Spinal cord (tissue), 9 donors: ENCODE measurements at regions not wholly inside any gene's neighbourhood (a gene's known extent, or its start where the extent isn't known, plus 50 kb on each side); places are given as distances from the start of the nearest gene placed in this dataset.
A peak's percentile ranks its signal among the peaks of the same experiment; 100 is the strongest.

Source experiments
- DNase-seq, 6 donors: peaks; one replicate each; pipeline versions ENCODE4 v3.0.0 to v3.0.0-alpha.2; 2013 to 2015; ENCODE audit warnings: low spot score in 6 of 6, low read depth in 4 of 6
- H3K27ac ChIP-seq: one replicate; pipeline ENCODE4 v1.5.1; 2013; ENCODE audit warnings: low read depth, low read length, control low read depth
- H3K27me3 ChIP-seq: one replicate; pipeline ENCODE4 v1.6.1; 2013; ENCODE audit warnings: low read length; ENCODE audit not compliant: control insufficient read depth, insufficient read depth
- H3K36me3 ChIP-seq: one replicate; pipeline ENCODE4 v1.6.1; 2013; ENCODE audit warnings: low read length; ENCODE audit not compliant: control insufficient read depth, insufficient read depth
- H3K4me1 ChIP-seq: one replicate; pipeline ENCODE4 v1.6.1; 2013; ENCODE audit warnings: low read length; ENCODE audit not compliant: control insufficient read depth, insufficient read depth
- H3K4me3 ChIP-seq: one replicate; pipeline ENCODE4 v1.5.1; 2013; ENCODE audit warnings: low read depth, low read length, control low read depth
- H3K9me3 ChIP-seq: one replicate; pipeline ENCODE4 v1.6.1; 2013; ENCODE audit warnings: low read length; ENCODE audit not compliant: control insufficient read depth, insufficient read depth
- WGBS: methylation state at CpG from one replicate; pipeline ENCODE4 v1.1.5; 2013; ENCODE audit warnings: missing lambda C conversion rate; ENCODE audit not compliant: insufficient coverage; 5-methylcytosine and 5-hydroxymethylcytosine counted together
- donor health status: healthy.

GRCh38 chr5:61215996-61216395, 53.7 kb upstream of the SMIM15 start:
- H3K27ac ChIP-seq, result no peak overlapping the region
- DNase-seq, result peak in 2 of 6 donors; percentile 16 to 38
- H3K27me3 ChIP-seq, result no peaks in the 10 kb centered on the region
- no peaks in the 10 kb centered on the region for H3K9me3 ChIP-seq
- no peak overlapping the region for H3K4me3 ChIP-seq
- 25% methylated on average over 2 of the region's 3 CpGs for WGBS
- no peaks in the 10 kb centered on the region for H3K36me3 ChIP-seq
- peaks cover 4% of the 10 kb centered on the region for H3K4me1 ChIP-seq

DNA sequence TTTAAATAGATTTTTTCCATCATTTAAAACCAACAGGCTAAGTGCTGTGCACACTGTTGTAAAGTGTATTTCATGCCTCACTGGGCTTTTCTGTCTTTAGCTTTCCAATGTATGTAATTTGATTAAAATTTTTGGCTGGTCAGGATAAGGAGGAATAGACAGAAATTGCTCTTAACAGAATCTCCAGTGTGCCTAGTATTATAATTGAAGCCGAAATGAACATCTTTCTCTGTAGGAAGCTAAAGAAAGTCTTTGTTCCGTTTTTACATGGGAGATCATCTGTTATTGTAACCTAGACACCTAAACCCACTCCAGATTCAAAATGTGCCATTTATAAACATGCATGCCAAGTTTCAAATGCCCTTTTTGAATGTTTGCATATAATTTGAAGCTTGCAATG, 54.5 kb upstream of the SMIM15 start:
- DNase-seq, result peak in 2 of 6 donors; percentile 25 to 59

DNA sequence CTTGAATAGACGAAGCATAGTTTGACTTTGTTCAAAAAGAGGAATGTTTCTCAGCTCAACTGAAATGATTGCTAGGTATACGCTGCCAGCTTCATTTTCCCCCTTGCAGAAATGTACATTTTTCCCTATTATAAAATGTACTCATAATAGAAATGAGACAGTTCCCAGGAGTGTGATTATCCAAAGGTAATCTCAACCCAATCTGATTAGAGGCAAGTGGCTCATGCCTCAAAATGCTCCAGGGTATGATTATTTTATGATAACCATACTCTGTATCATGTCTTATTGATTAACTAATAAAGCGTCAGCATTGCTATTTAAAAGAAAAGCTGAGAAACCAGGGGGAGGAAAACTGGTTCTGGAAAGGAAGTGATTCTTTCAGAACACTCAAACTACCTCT, 54.9 kb upstream of the SMIM15 start:
- peak in 1 of 6 donors; percentile 81 for DNase-seq
- Histone ChIP-seq H3K4me1 (peaks cover 4% of the 10 kb centered on the region), H3K9me3 (no peaks in the 10 kb centered on the region), H3K4me3 (no peak overlapping the region), H3K27ac (no peak overlapping the region), H3K27me3 (no peaks in the 10 kb centered on the region), H3K36me3 (no peaks in the 10 kb centered on the region)
- WGBS, result no CpG with 5 or more reads among the region's 3 CpGs

More for the DNA sequence above, 54.5 kb upstream of the SMIM15 start:
- no peak overlapping the region for H3K27ac ChIP-seq
- no peaks in the 10 kb centered on the region for H3K27me3 ChIP-seq
- WGBS, result no CpG with 5 or more reads among the region's 2 CpGs
- no peaks in the 10 kb centered on the region for H3K36me3 ChIP-seq
- H3K4me1 ChIP-seq, result peaks cover 4% of the 10 kb centered on the region
- H3K4me3 ChIP-seq, result no peak overlapping the region
- no peaks in the 10 kb centered on the region for H3K9me3 ChIP-seq

GRCh38 chr5:61228229-61228628, 66.0 kb upstream of the SMIM15 start:
- no peaks in the 10 kb centered on the region for H3K9me3 ChIP-seq
- no peaks in the 10 kb centered on the region for H3K36me3 ChIP-seq
- no peaks in the 10 kb centered on the region for H3K27me3 ChIP-seq
- H3K27ac ChIP-seq, result no peak overlapping the region
- DNase-seq, result no peak
- H3K4me1 ChIP-seq, result peaks cover 3% of the 10 kb centered on the region
- 87% methylated on average over 5 of the region's 6 CpGs for WGBS
- H3K4me3 ChIP-seq, result no peak overlapping the region

GRCh38 chr5:61228691-61229280, 66.5 kb upstream of the SMIM15 start:
- no peak for DNase-seq
- Histone ChIP-seq H3K36me3 (no peaks in the 10 kb centered on the region), H3K27ac (no peak overlapping the region), H3K9me3 (no peaks in the 10 kb centered on the region), H3K27me3 (no peaks in the 10 kb centered on the region), H3K4me1 (peaks cover 3% of the 10 kb centered on the region), H3K4me3 (no peak overlapping the region)
- WGBS, result 66% methylated on average over 11 of the region's 12 CpGs

GRCh38 chr5:61229416-61229815, 67.1 kb upstream of the SMIM15 start:
- Histone ChIP-seq H3K4me3 (no peak overlapping the region), H3K27ac (no peak overlapping the region), H3K27me3 (no peaks in the 10 kb centered on the region), H3K9me3 (no peaks in the 10 kb centered on the region), H3K4me1 (peaks cover 3% of the 10 kb centered on the region), H3K36me3 (no peaks in the 10 kb centered on the region)
- WGBS, result 72% methylated on average over 6 of the region's 6 CpGs
- no peak for DNase-seq

DNA sequence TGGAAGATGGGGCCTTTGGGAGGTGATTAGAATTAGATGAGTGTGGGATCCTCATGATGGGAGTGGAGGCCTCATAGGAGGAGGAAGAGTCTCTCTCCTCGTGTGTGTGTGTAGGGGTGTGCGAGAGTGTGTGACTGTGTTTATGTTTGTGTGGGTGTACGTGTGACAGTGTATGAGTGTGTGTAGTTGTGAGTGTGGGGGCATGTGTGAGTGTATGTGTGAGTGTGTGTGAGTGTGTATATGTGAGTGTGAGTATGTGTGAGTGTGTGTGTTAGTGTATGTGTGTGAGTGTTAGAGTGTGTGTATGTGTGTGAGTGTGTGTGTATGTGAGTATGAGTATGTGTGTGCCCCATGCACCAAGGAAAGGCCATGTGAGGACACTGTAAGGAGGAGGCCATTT, 68.2 kb upstream of the SMIM15 start:
- DNase-seq, result no peak
- Histone ChIP-seq H3K36me3 (no peaks in the 10 kb centered on the region), H3K4me3 (no peak overlapping the region), H3K27me3 (no peaks in the 10 kb centered on the region), H3K9me3 (no peaks in the 10 kb centered on the region), H3K4me1 (peaks cover 3% of the 10 kb centered on the region), H3K27ac (no peak overlapping the region)
- WGBS, result 88% methylated on average over 3 of the region's 3 CpGs

DNA sequence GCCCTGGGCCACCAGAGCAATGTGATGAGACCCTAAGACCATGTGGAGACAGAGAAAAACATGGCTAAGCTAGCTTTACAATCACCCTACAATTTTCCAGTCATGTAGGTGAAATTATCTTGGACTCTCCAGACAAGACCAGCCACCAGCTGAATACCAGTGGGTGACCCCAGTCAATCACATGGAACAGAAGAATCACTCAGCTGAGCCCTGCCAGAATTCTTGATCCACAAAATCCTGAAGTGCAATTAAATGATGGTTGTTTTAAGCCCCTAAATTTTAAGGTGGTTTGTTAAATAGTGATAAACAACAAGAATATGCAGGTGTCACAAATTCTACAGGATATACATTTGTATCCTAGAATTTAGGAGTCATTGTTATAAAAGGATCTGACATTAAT, 69.5 kb upstream of the SMIM15 start:
- H3K27me3 ChIP-seq, result no peaks in the 10 kb centered on the region
- H3K4me1 ChIP-seq, result peaks cover 3% of the 10 kb centered on the region
- DNase-seq, result no peak
- H3K27ac ChIP-seq, result no peak overlapping the region
- no peaks in the 10 kb centered on the region for H3K9me3 ChIP-seq
- H3K36me3 ChIP-seq, result no peaks in the 10 kb centered on the region
- H3K4me3 ChIP-seq, result no peak overlapping the region

- H3K4me1 ChIP-seq, result peaks cover 3% of the 10 kb centered on the region
- H3K9me3 ChIP-seq, result no peaks in the 10 kb centered on the region
- no peak overlapping the region for H3K4me3 ChIP-seq
- no peaks in the 10 kb centered on the region for H3K36me3 ChIP-seq
- peak in 1 of 6 donors; percentile 75 for DNase-seq
- H3K27ac ChIP-seq, result no peak overlapping the region
- H3K27me3 ChIP-seq, result no peaks in the 10 kb centered on the region
- 90% methylated on average over 2 of the region's 3 CpGs for WGBS
Measured at GRCh38 chr5:61232490-61233050, 70.3 kb upstream of the SMIM15 start.

GRCh38 chr5:61234019-61234418, 71.8 kb upstream of the SMIM15 start:
- 95% methylated on average over 2 of the region's 4 CpGs for WGBS
- H3K27ac ChIP-seq, result no peak overlapping the region
- no peak for DNase-seq
- H3K4me1 ChIP-seq, result peaks cover 3% of the 10 kb centered on the region
- no peak overlapping the region for H3K4me3 ChIP-seq
- no peaks in the 10 kb centered on the region for H3K27me3 ChIP-seq
- no peaks in the 10 kb centered on the region for H3K36me3 ChIP-seq
- H3K9me3 ChIP-seq, result no peaks in the 10 kb centered on the region
